HG03139 (cell line): ENCODE measurements at regions not wholly inside any gene's neighbourhood (a gene's known extent, or its start where the extent isn't known, plus 50 kb on each side); places are given as distances from the start of the nearest gene placed in this dataset.
"Not testable (repeated sequence)": the region's sequence is repeated elsewhere in the genome, so short reads cannot be mapped to it uniquely, and the experiment has no call there.

Source experiments
- ATAC-seq: cut with Tn5 transposase; IDR thresholded peaks from one replicate; pipeline ENCODE4 v1.9.1; 2021; ENCODE audit not compliant: unreplicated experiment

- no peak for ATAC-seq
Measured at GRCh38 chr9:22217254-22217653, 208.1 kb upstream of the CDKN2B start.

- ATAC-seq: not testable (repeated sequence)
Measured at GRCh38 chr9:22225856-22226255, 216.8 kb upstream of the CDKN2B start.

- no peak for ATAC-seq
Measured at GRCh38 chr9:22227986-22228385, 218.6 kb upstream of the DMRTA1 start.

GRCh38 chr9:22228542-22228941 is 218.1 kb upstream of the DMRTA1 start:
- no peak for ATAC-seq

- ATAC-seq: no peak
Measured at GRCh38 chr9:22229069-22229468, 217.6 kb upstream of the DMRTA1 start.

GRCh38 chr9:22231309-22231708 is 215.3 kb upstream of the DMRTA1 start:
- ATAC-seq: not testable (repeated sequence)

- no peak for ATAC-seq
Measured at GRCh38 chr9:22232971-22233370, 213.7 kb upstream of the DMRTA1 start.

- ATAC-seq: no peak
Measured at GRCh38 chr9:22237497-22238363, 208.9 kb upstream of the DMRTA1 start.

- ATAC-seq: no peak
Measured at GRCh38 chr9:22238809-22239684, 207.6 kb upstream of the DMRTA1 start.

- peak; percentile 76 for ATAC-seq
Measured at GRCh38 chr9:22240619-22241018, 206.0 kb upstream of the DMRTA1 start.

GRCh38 chr9:22241024-22241423 is 205.6 kb upstream of the DMRTA1 start:
- ATAC-seq: no peak

- ATAC-seq: no peak
Measured at GRCh38 chr9:22241611-22242010, 205.0 kb upstream of the DMRTA1 start.

GRCh38 chr9:22244139-22245011 is 202.2 kb upstream of the DMRTA1 start:
- no peak for ATAC-seq

- no peak for ATAC-seq
Measured at GRCh38 chr9:22255337-22255736, 191.3 kb upstream of the DMRTA1 start.

- no peak for ATAC-seq
Measured at GRCh38 chr9:22256381-22256780, 190.2 kb upstream of the DMRTA1 start.

- no peak for ATAC-seq
Measured at GRCh38 chr9:22257026-22257816, 189.4 kb upstream of the DMRTA1 start.

- ATAC-seq: no peak
Measured at GRCh38 chr9:22265038-22265437, 181.6 kb upstream of the DMRTA1 start.

- no peak for ATAC-seq
Measured at GRCh38 chr9:22265534-22265933, 181.1 kb upstream of the DMRTA1 start.

- no peak for ATAC-seq
Measured at GRCh38 chr9:22274477-22274876, 172.1 kb upstream of the DMRTA1 start.

- ATAC-seq: no peak
Measured at GRCh38 chr9:22278426-22278825, 168.2 kb upstream of the DMRTA1 start.
